Spleen (tissue), 7 donors: ENCODE measurements at regions not wholly inside any gene's neighbourhood (a gene's known extent, or its start where the extent isn't known, plus 50 kb on each side); places are given as distances from the start of the nearest gene placed in this dataset.

ENCODE experiments used
- CTCF ChIP-seq, 11 experiments: fragments of 200-600 bp in 7 of 11; fragments of 450-650 bp in 4 of 11; sonication (generic) in 4 of 11; IDR thresholded peaks in 8 of 11; conservative IDR thresholded peaks in 3 of 11; 1 replicate in 7 of 11; 2 replicates in 4 of 11; pipeline versions ENCODE4 v1.4.0 to v1.8.0; 2016 to 2021; ENCODE audit warnings: antibody characterized with exemption in 11 of 11, inconsistent platforms in 4 of 11, mild to moderate bottlenecking in 1 of 11
- POLR2A ChIP-seq, 3 donors: fragments of 450-650 bp; IDR thresholded peaks; one replicate each; pipeline ENCODE4 v1.5.1; 2017; ENCODE audit warnings: antibody characterized with exemption in 3 of 3, mild to moderate bottlenecking in 1 of 3
- POLR2AphosphoS5 ChIP-seq, 3 donors: sonication (generic); formaldehyde crosslinking; IDR thresholded peaks; one replicate each; pipeline ENCODE4 v1.5.1; 2017; ENCODE audit warnings: antibody characterized with exemption in 3 of 3
- donor health status: DM: no; HTN: no; CAD: no; lungs with moderate emphysema.
- donor health status: DM: no; HTN: no; CAD: no.
- donor health status: DM: no; HTN: no; CAD: no.

- TF ChIP-seq CTCF (IDR thresholded peaks at IDR 0.05 in 8 of 11, conservative IDR thresholded peaks at IDR 0.05 in 3 of 11), result no peak
- TF ChIP-seq POLR2A (IDR thresholded peaks at IDR 0.05), result no peak
- no peak for TF ChIP-seq POLR2AphosphoS5 (IDR thresholded peaks at IDR 0.05)
These were observed 310.1 kb upstream of the C16orf82 start for GRCh38 chr16:26756633-26757032.
